Endothelial cell of umbilical vein (primary cell): ENCODE measurements at regions not wholly inside any gene's neighbourhood (a gene's known extent, or its start where the extent isn't known, plus 50 kb on each side); places are given as distances from the start of the nearest gene placed in this dataset.
"Not testable (repeated sequence)": the region's sequence is repeated elsewhere in the genome, so short reads cannot be mapped to it uniquely, and the experiment has no call there.

Experiments
- CTCF ChIP-seq, 2 donors: IDR thresholded peaks; 1 replicate in 1 of 2; 2 replicates in 1 of 2; pipeline ENCODE4 v1.5.1; 2011; ENCODE audit warnings: low read length in 2 of 2, mild to moderate bottlenecking in 2 of 2, moderate library complexity in 2 of 2, control low read depth in 1 of 2, inconsistent platforms in 1 of 2, low read depth in 1 of 2; ENCODE audit not compliant: insufficient read depth in 1 of 2; ENCODE audit errors: extremely low read depth in 1 of 2
- EZH2 ChIP-seq: IDR thresholded peaks from 2 replicates; pipeline ENCODE4 v1.6.1; 2012; ENCODE audit warnings: borderline replicate concordance, low read depth, mild to moderate bottlenecking, moderate library complexity, low read length, inconsistent platforms; ENCODE audit not compliant: severe bottlenecking
- FOS ChIP-seq: IDR thresholded peaks from 2 replicates; pipeline ENCODE4 v1.6.1; 2011; ENCODE audit warnings: mild to moderate bottlenecking, low read length, moderate library complexity, borderline replicate concordance; ENCODE audit not compliant: insufficient read depth
- GATA2 ChIP-seq: IDR thresholded peaks from 2 replicates; pipeline ENCODE4 v1.7.0; 2011; ENCODE audit warnings: low read depth, mild to moderate bottlenecking, moderate library complexity, mixed read lengths, low read length; ENCODE audit not compliant: insufficient read length, insufficient read depth
- JUN ChIP-seq: IDR thresholded peaks from 2 replicates; pipeline ENCODE4 v1.6.1; 2011; ENCODE audit warnings: borderline replicate concordance, low read depth; ENCODE audit not compliant: insufficient read length, insufficient read depth
- MAX ChIP-seq: IDR thresholded peaks from 2 replicates; pipeline ENCODE4 v1.6.1; 2011; ENCODE audit not compliant: insufficient read depth, insufficient read length
- MYC ChIP-seq: IDR thresholded peaks from one replicate; pipeline ENCODE4 v1.6.1; 2011; ENCODE audit warnings: mild to moderate bottlenecking, low read depth, low read length
- POLR2A ChIP-seq: IDR thresholded peaks from 2 replicates; pipeline ENCODE4 v1.6.1; 2012; ENCODE audit warnings: low read depth, mild to moderate bottlenecking, control low read depth, low read length
- POLR2AphosphoS5 ChIP-seq: IDR thresholded peaks from 2 replicates; pipeline ENCODE4 v1.6.1; 2012; ENCODE audit warnings: low read depth, mild to moderate bottlenecking, control low read depth, low read length, moderate library complexity; ENCODE audit not compliant: insufficient read depth

GRCh38 chr5:87776302-87776701 lies 363.6 kb upstream of the CCNH start:
- not testable (repeated sequence) for TF ChIP-seq MYC; EZH2; CTCF (IDR thresholded peaks at IDR 0.05; ENCODE audit: extremely low read depth in 1 of 2, insufficient read depth in 1 of 2, low read depth in 1 of 2, low read length in 2 of 2); POLR2A; POLR2AphosphoS5; MAX; JUN; GATA2; FOS
